ENCODE measurements at regions not wholly inside any gene's neighbourhood (a gene's known extent, or its start where the extent isn't known, plus 50 kb on each side); places are given as distances from the start of the nearest gene placed in this dataset.
"Not testable (repeated sequence)": the region's sequence is repeated elsewhere in the genome, so short reads cannot be mapped to it uniquely, and the experiment has no call there.

GRCh38 chr3:66885326-66886000 is 112.6 kb upstream of the KBTBD8 start:
- no peak overlapping the region for H3K27ac ChIP-seq
- H3K4me3 ChIP-seq, result no peak overlapping the region

- Histone ChIP-seq H3K27ac (no peak overlapping the region), H3K4me3 (no peak overlapping the region)
These were observed 108.2 kb upstream of the KBTBD8 start for GRCh38 chr3:66889750-66890494.

- H3K27ac ChIP-seq, result no peak overlapping the region
- H3K4me3 ChIP-seq, result no peak overlapping the region
These were observed 100.0 kb upstream of the KBTBD8 start for GRCh38 chr3:66898155-66898554.

- Histone ChIP-seq H3K27ac (no peak overlapping the region), H3K4me3 (no peak overlapping the region)
These were observed 93.8 kb upstream of the KBTBD8 start for GRCh38 chr3:66904336-66904735.

GRCh38 chr3:66904831-66905493 is 93.1 kb upstream of the KBTBD8 start:
- no peak overlapping the region for H3K4me3 ChIP-seq
- H3K27ac ChIP-seq, result no peak overlapping the region

- no peak overlapping the region for H3K27ac ChIP-seq
- H3K4me3 ChIP-seq, result no peak overlapping the region
These were observed 91.0 kb upstream of the KBTBD8 start for GRCh38 chr3:66907136-66907535.

GRCh38 chr3:66910266-66911055 is 87.6 kb upstream of the KBTBD8 start:
- H3K4me3 ChIP-seq, result no peak overlapping the region
- no peak overlapping the region for H3K27ac ChIP-seq

GRCh38 chr3:66912306-66912705 is 85.8 kb upstream of the KBTBD8 start:
- no peak overlapping the region for H3K4me3 ChIP-seq
- no peak overlapping the region for H3K27ac ChIP-seq

- H3K27ac ChIP-seq, result no peak overlapping the region
- H3K4me3 ChIP-seq, result no peak overlapping the region
These were observed 76.0 kb upstream of the KBTBD8 start for GRCh38 chr3:66922058-66922457.

- no peak overlapping the region for H3K4me3 ChIP-seq
- H3K27ac ChIP-seq, result no peak overlapping the region
These were observed 74.1 kb upstream of the KBTBD8 start for GRCh38 chr3:66923969-66924368.

GRCh38 chr3:66928252-66928651 is 69.9 kb upstream of the KBTBD8 start:
- Histone ChIP-seq H3K4me3 (no peak overlapping the region), H3K27ac (no peak overlapping the region)

GRCh38 chr3:66931291-66931690 is 66.8 kb upstream of the KBTBD8 start:
- no peak overlapping the region for H3K4me3 ChIP-seq
- no peak overlapping the region for H3K27ac ChIP-seq

GRCh38 chr3:66931699-66932098 is 66.4 kb upstream of the KBTBD8 start:
- H3K27ac ChIP-seq, result no peak overlapping the region
- no peak overlapping the region for H3K4me3 ChIP-seq

GRCh38 chr3:66933233-66933632 is 64.9 kb upstream of the KBTBD8 start:
- Histone ChIP-seq H3K4me3 (no peak overlapping the region), H3K27ac (no peak overlapping the region)

- Histone ChIP-seq H3K27ac (no peak overlapping the region), H3K4me3 (no peak overlapping the region)
These were observed 64.1 kb upstream of the KBTBD8 start for GRCh38 chr3:66934041-66934440.

- no peak overlapping the region for H3K4me3 ChIP-seq
- H3K27ac ChIP-seq, result no peak overlapping the region
These were observed 63.4 kb upstream of the KBTBD8 start for GRCh38 chr3:66934725-66935124.

GRCh38 chr3:66937041-66937440 is 61.1 kb upstream of the KBTBD8 start:
- not testable (repeated sequence) for H3K27ac ChIP-seq, H3K4me3 ChIP-seq

GRCh38 chr3:66938338-66938963 is 59.7 kb upstream of the KBTBD8 start:
- Histone ChIP-seq H3K4me3 (no peak overlapping the region), H3K27ac (no peak overlapping the region)

GRCh38 chr3:66948041-66948440 is 50.1 kb upstream of the KBTBD8 start:
- Histone ChIP-seq H3K4me3 (no peak overlapping the region), H3K27ac (no peak overlapping the region)

Data from skin epidermis (tissue), 12 donors.